Testis (tissue), 2 donors: ENCODE measurements at regions not wholly inside any gene's neighbourhood (a gene's known extent, or its start where the extent isn't known, plus 50 kb on each side); places are given as distances from the start of the nearest gene placed in this dataset.
A peak's percentile ranks its signal among the peaks of the same experiment; 100 is the strongest.

Source experiments
- DNase-seq: peaks from one replicate; pipeline ENCODE4 v3.0.0-alpha.2; 2019
- H3K27ac ChIP-seq, 2 donors: fragments of 200-600 bp; sonication (generic); one replicate each; pipeline ENCODE4 v1.5.1; 2019
- H3K27me3 ChIP-seq: fragments of 200-600 bp; sonication (generic); one replicate; pipeline ENCODE4 v1.5.1; 2019
- H3K36me3 ChIP-seq: fragments of 200-600 bp; sonication (generic); one replicate; pipeline ENCODE4 v1.5.1; 2017; ENCODE audit warnings: low read depth; ENCODE audit errors: missing control alignments
- H3K4me1 ChIP-seq: fragments of 200-600 bp; sonication (generic); one replicate; pipeline ENCODE4 v1.5.1; 2019
- H3K4me3 ChIP-seq, 2 donors: fragments of 200-600 bp; sonication (generic); one replicate each; pipeline ENCODE4 v1.5.1; 2017 to 2019
- H3K9me3 ChIP-seq: fragments of 200-600 bp; sonication (generic); one replicate; pipeline ENCODE4 v1.5.1; 2017
- CTCF ChIP-seq, 3 experiments: fragments of 450-650 bp in 2 of 3; fragments of 200-600 bp in 1 of 3; sonication (generic) in 1 of 3; IDR thresholded peaks; one replicate each; pipeline ENCODE4 v1.5.1; 2016 to 2019; ENCODE audit warnings: antibody characterized with exemption in 3 of 3, mild to moderate bottlenecking in 2 of 3, moderate library complexity in 1 of 3
- POLR2A ChIP-seq: fragments of 450-650 bp; IDR thresholded peaks from one replicate; pipeline ENCODE4 v1.6.1; 2017; ENCODE audit warnings: antibody characterized with exemption, mild to moderate bottlenecking, moderate library complexity
- WGBS, 2 donors: methylation state at CpG; one replicate each; pipeline ENCODE4 v1.1.5; 2018; 5-methylcytosine and 5-hydroxymethylcytosine counted together
- intact Hi-C: fragments of 100-400 bp; cut with DNase I; formaldehyde crosslinking; loops from one replicate; pipeline ENCODE4 v1.15.1; 2023; ENCODE audit warnings: low total_unique reads

DNA sequence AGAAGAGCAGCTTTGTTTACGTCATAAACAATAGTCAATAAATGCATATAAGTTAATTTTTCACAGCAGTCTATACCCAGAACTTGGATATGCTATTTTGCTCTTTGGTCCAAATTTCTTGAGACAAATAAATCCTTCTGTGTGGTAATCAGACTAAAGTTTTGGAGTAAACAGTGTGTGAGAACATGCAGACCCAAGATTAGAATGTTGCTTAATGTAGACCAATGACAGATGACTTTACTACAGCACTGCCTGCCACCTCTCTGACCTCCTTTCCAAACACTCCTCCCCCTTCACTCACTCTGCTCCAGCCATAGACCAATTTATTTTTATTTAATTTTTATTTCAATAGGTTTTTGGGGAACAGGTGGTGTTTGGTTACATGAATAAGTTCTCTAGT, 115.3 kb upstream of the TANK start:
- no peaks in the 10 kb centered on the region for H3K9me3 ChIP-seq
- WGBS, 2 donors = 67 to 83% methylated on average over 1 of the region's 1 CpG
- TF ChIP-seq CTCF (IDR thresholded peaks at IDR 0.05) = no peak
- no peak for TF ChIP-seq POLR2A
- H3K4me3 ChIP-seq = no peak overlapping the region
- intact Hi-C loops = no loop called here
- no peak overlapping the region for H3K27ac ChIP-seq
- H3K36me3 ChIP-seq = no peaks in the 10 kb centered on the region
- DNase-seq = peak; percentile 15
- no peaks in the 10 kb centered on the region for H3K27me3 ChIP-seq
- no peaks in the 10 kb centered on the region for H3K4me1 ChIP-seq

GRCh38 chr2:161045726-161046125, 114.5 kb upstream of the TANK start:
- Histone ChIP-seq H3K27ac (no peak overlapping the region), H3K36me3 (no peaks in the 10 kb centered on the region), H3K4me3 (no peak overlapping the region), H3K4me1 (no peaks in the 10 kb centered on the region), H3K27me3 (no peaks in the 10 kb centered on the region), H3K9me3 (no peaks in the 10 kb centered on the region)
- no peak for DNase-seq
- intact Hi-C loops = no loop called here
- 90 to 100% methylated on average over 1 of the region's 1 CpG for WGBS, 2 donors
- TF ChIP-seq POLR2A (no peak), CTCF (IDR thresholded peaks at IDR 0.05) (no peak)

DNA sequence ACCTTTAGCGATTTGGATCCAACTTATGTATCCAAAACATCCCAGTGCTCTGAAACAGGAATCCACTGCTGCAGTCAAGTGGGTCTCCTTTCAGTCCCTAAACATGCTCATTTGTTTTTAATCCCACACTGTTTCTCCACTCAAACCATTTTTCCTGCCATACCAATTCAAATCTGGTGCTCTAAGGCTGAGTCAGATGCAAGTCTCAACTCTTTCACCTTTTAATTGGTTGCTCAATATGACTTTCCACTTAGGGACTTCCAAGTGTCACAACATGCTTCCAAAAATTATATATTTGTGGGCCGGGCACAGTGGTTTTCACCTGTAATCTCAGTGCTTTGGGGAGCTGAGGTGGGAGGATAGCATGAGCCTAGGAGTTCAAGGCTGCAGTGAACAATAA, 113.4 kb upstream of the TANK start:
- no peaks in the 10 kb centered on the region for H3K9me3 ChIP-seq
- 78 to 94% methylated on average over 2 of the region's 2 CpGs for WGBS, 2 donors
- TF ChIP-seq CTCF (IDR thresholded peaks at IDR 0.05) (no peak), POLR2A (no peak)
- no peaks in the 10 kb centered on the region for H3K4me1 ChIP-seq
- no peak for DNase-seq
- H3K4me3 ChIP-seq = no peak overlapping the region
- intact Hi-C loops = no loop called here
- no peaks in the 10 kb centered on the region for H3K36me3 ChIP-seq
- no peaks in the 10 kb centered on the region for H3K27me3 ChIP-seq
- no peak overlapping the region for H3K27ac ChIP-seq

GRCh38 chr2:161048317-161048716, 111.9 kb upstream of the TANK start:
- intact Hi-C loops = no loop called here
- no peak for TF ChIP-seq POLR2A
- TF ChIP-seq CTCF (IDR thresholded peaks at IDR 0.05) = no peak

GRCh38 chr2:161049559-161049958, 110.7 kb upstream of the TANK start:
- Histone ChIP-seq H3K36me3 (no peaks in the 10 kb centered on the region), H3K27ac (no peak overlapping the region), H3K27me3 (no peaks in the 10 kb centered on the region), H3K4me3 (no peak overlapping the region), H3K4me1 (no peaks in the 10 kb centered on the region), H3K9me3 (no peaks in the 10 kb centered on the region)
- intact Hi-C loops = no loop called here
- TF ChIP-seq CTCF (IDR thresholded peaks at IDR 0.05) (no peak), POLR2A (no peak)
- no peak for DNase-seq
- WGBS, 2 donors = 95 to 100% methylated on average over 1 of the region's 1 CpG

More at GRCh38 chr2:161048317-161048716, 111.9 kb upstream of the TANK start:
- no peaks in the 10 kb centered on the region for H3K27me3 ChIP-seq
- 65 to 89% methylated on average over 3 of the region's 3 CpGs for WGBS, 2 donors
- H3K27ac ChIP-seq = no peak overlapping the region
- DNase-seq = no peak
- no peak overlapping the region for H3K4me3 ChIP-seq
- no peaks in the 10 kb centered on the region for H3K36me3 ChIP-seq
- no peaks in the 10 kb centered on the region for H3K4me1 ChIP-seq
- H3K9me3 ChIP-seq = no peaks in the 10 kb centered on the region
